ENCODE measurements at regions not wholly inside any gene's neighbourhood (a gene's known extent, or its start where the extent isn't known, plus 50 kb on each side); places are given as distances from the start of the nearest gene placed in this dataset.

DNA sequence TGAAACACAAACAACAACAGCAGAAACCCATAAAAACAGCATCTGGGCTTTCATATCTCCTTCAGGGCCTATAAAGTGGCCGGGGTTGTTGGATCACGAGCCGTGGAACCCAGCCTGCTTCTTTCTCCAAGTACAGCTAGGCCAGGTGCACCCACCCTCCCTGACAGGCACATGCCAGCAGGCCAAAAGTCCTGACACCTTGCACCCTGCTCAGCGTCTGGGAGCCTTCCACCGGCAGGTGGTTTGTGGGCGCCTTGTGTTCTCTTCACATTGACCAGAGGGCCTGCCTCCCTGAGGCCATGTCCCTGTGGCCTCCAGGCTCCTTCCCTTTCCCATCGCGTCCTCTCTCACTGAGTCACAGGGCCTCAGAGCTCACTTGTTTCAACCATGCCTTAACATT lies 271.6 kb downstream of the ZNF516 start:
- H3K27me3 ChIP-seq, result no peaks in the 10 kb centered on the region
- no peaks in the 10 kb centered on the region for H3K9me3 Mint-ChIP-seq
- no peaks in the 10 kb centered on the region for H4K20me1 ChIP-seq (ENCODE audit: low read depth)
- no peaks in the 10 kb centered on the region for H3K36me3 ChIP-seq
- H3K9me3 ChIP-seq (ENCODE audit: low read depth), result no peaks in the 10 kb centered on the region
- H3K27me3 Mint-ChIP-seq (ENCODE audit: insufficient read depth, low read depth), result peaks cover 7% of the 10 kb centered on the region
- no peaks in the 10 kb centered on the region for H3K36me3 Mint-ChIP-seq
- H3K79me2 ChIP-seq (ENCODE audit: low read depth), result no peaks in the 10 kb centered on the region
- no peak for TF ChIP-seq EZH2 (IDR thresholded peaks at IDR 0.05)
- TF ChIP-seq EZH2phosphoT487 (IDR thresholded peaks at IDR 0.05), result no peak
- no peak for TF ChIP-seq CTCF (IDR thresholded peaks at IDR 0.05)
- H3K4me3 Mint-ChIP-seq, result no peak overlapping the region
- no peaks in the 10 kb centered on the region for H3K4me1 ChIP-seq
- H3K27ac Mint-ChIP-seq, result no peak overlapping the region
- no peak overlapping the region for H2AFZ ChIP-seq (replicated peaks)
- no peak overlapping the region for H3K4me3 ChIP-seq
- no peak overlapping the region for H3K4me2 ChIP-seq
- H3K4me1 Mint-ChIP-seq, result no peaks in the 10 kb centered on the region
- H3K27ac ChIP-seq, result no peak overlapping the region
- no peaks in the 10 kb centered on the region for H3F3A ChIP-seq (ENCODE audit: low read depth)
- no peak overlapping the region for H3K9ac ChIP-seq
- DNase-seq (ENCODE audit: low spot score), result no peak

- Histone ChIP-seq H3K4me3 (no peak overlapping the region), H2AFZ (replicated peaks) (no peak overlapping the region), H3K9me3 (ENCODE audit: low read depth) (no peaks in the 10 kb centered on the region), H3K9ac (no peak overlapping the region), H3K27me3 (no peaks in the 10 kb centered on the region), H3K4me1 (peaks cover 2% of the 10 kb centered on the region), H4K20me1 (ENCODE audit: low read depth) (no peaks in the 10 kb centered on the region), H3K36me3 (no peaks in the 10 kb centered on the region), H3K4me2 (no peak overlapping the region), H3K27ac (no peak overlapping the region), H3F3A (ENCODE audit: low read depth) (no peaks in the 10 kb centered on the region), H3K79me2 (ENCODE audit: low read depth) (no peaks in the 10 kb centered on the region)
- Mint-ChIP-seq H3K4me1 (no peaks in the 10 kb centered on the region), H3K27ac (no peak overlapping the region), H3K27me3 (ENCODE audit: insufficient read depth, low read depth) (peaks cover 5% of the 10 kb centered on the region), H3K4me3 (no peak overlapping the region), H3K9me3 (no peaks in the 10 kb centered on the region), H3K36me3 (no peaks in the 10 kb centered on the region)
- DNase-seq (ENCODE audit: low spot score), result no peak
- TF ChIP-seq EZH2 (IDR thresholded peaks at IDR 0.05), result no peak
- TF ChIP-seq CTCF (IDR thresholded peaks at IDR 0.05), result no peak
- no peak for TF ChIP-seq EZH2phosphoT487 (IDR thresholded peaks at IDR 0.05)
Observed at GRCh38 chr18:76219023-76219422, 276.0 kb downstream of the ZNF516 start.

GRCh38 chr18:76216096-76216495 lies 278.9 kb downstream of the ZNF516 start:
- Histone ChIP-seq H3K4me2 (no peak overlapping the region), H3K79me2 (ENCODE audit: low read depth) (no peaks in the 10 kb centered on the region), H4K20me1 (ENCODE audit: low read depth) (no peaks in the 10 kb centered on the region), H3K27ac (no peak overlapping the region), H3K9me3 (ENCODE audit: low read depth) (no peaks in the 10 kb centered on the region), H3K27me3 (no peaks in the 10 kb centered on the region), H3K4me1 (peaks cover 21% of the 10 kb centered on the region), H3K4me3 (no peak overlapping the region), H3K9ac (no peak overlapping the region), H2AFZ (replicated peaks) (no peak overlapping the region), H3K36me3 (no peaks in the 10 kb centered on the region), H3F3A (ENCODE audit: low read depth) (peaks cover 6% of the 10 kb centered on the region)
- Mint-ChIP-seq H3K27ac (no peak overlapping the region), H3K9me3 (no peaks in the 10 kb centered on the region), H3K27me3 (ENCODE audit: insufficient read depth, low read depth) (peaks cover 7% of the 10 kb centered on the region), H3K4me3 (no peak overlapping the region), H3K4me1 (peaks cover 2% of the 10 kb centered on the region), H3K36me3 (no peaks in the 10 kb centered on the region)
- DNase-seq (ENCODE audit: low spot score), result no peak
- TF ChIP-seq EZH2 (IDR thresholded peaks at IDR 0.05) (no peak), EZH2phosphoT487 (IDR thresholded peaks at IDR 0.05) (no peak), CTCF (IDR thresholded peaks at IDR 0.05) (no peak)
